ENCODE measurements at regions not wholly inside any gene's neighbourhood (a gene's known extent, or its start where the extent isn't known, plus 50 kb on each side); places are given as distances from the start of the nearest gene placed in this dataset.

DNA sequence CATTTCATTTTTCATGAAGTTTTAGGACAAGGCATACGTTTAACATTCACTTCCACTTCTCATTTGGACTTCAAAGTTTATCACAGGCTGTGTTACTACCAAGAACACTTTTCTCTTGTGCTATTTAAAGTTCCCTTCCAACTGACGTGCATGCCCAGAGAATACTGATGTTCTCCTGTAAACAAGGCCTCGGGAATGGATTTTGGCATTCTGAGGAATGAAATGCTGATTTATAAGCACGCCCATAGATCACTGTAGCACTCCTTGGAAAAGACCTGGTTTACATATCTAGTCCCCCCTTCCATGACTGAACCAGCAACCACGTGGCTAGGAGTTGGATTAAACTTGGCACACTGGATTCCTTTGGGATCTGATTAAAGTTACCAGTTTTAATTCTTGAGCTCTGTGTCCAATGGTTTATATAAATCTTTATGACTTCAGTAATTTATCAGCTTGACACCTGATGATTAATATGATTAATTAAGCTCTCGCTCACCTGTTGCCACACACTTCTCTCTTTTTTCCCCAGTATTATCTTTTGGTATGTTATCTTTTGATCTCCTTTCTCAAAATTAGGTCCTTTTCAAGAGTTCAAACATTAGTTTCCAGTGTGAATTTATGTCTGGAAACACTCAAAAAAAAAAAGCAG, 122.4 kb upstream of the HAND2 start:
- TF ChIP-seq, protein P1, sequence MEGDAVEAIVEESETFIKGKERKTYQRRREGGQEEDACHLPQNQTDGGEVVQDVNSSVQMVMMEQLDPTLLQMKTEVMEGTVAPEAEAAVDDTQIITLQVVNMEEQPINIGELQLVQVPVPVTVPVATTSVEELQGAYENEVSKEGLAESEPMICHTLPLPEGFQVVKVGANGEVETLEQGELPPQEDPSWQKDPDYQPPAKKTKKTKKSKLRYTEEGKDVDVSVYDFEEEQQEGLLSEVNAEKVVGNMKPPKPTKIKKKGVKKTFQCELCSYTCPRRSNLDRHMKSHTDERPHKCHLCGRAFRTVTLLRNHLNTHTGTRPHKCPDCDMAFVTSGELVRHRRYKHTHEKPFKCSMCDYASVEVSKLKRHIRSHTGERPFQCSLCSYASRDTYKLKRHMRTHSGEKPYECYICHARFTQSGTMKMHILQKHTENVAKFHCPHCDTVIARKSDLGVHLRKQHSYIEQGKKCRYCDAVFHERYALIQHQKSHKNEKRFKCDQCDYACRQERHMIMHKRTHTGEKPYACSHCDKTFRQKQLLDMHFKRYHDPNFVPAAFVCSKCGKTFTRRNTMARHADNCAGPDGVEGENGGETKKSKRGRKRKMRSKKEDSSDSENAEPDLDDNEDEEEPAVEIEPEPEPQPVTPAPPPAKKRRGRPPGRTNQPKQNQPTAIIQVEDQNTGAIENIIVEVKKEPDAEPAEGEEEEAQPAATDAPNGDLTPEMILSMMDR (IDR thresholded peaks at IDR 0.05 in 4 of 5, conservative IDR thresholded peaks at IDR 0.05 in 1 of 5), result no peak
- no peak for TF ChIP-seq POLR2A (IDR thresholded peaks at IDR 0.05)
